Skeletal muscle tissue (tissue), 3 donors: ENCODE measurements at regions not wholly inside any gene's neighbourhood (a gene's known extent, or its start where the extent isn't known, plus 50 kb on each side); places are given as distances from the start of the nearest gene placed in this dataset.
"Not testable (repeated sequence)": the region's sequence is repeated elsewhere in the genome, so short reads cannot be mapped to it uniquely, and the experiment has no call there.

Experiments
- H3K27ac ChIP-seq: one replicate; pipeline ENCODE4 v1.7.0; 2013; ENCODE audit warnings: mild to moderate bottlenecking, low read depth, low read length, inconsistent platforms
- H3K27me3 ChIP-seq, 3 donors: one replicate each; pipeline ENCODE4 v1.7.0; 2013; ENCODE audit warnings: low read length in 3 of 3; ENCODE audit not compliant: control insufficient read depth in 3 of 3, insufficient read depth in 3 of 3
- H3K36me3 ChIP-seq, 3 donors: one replicate each; pipeline ENCODE4 v1.7.0; 2013; ENCODE audit warnings: low read length in 3 of 3; ENCODE audit not compliant: control insufficient read depth in 3 of 3, insufficient read depth in 3 of 3
- H3K4me1 ChIP-seq, 3 donors: one replicate each; pipeline ENCODE4 v1.7.0; 2013; ENCODE audit warnings: low read length in 3 of 3, mild to moderate bottlenecking in 3 of 3; ENCODE audit not compliant: control insufficient read depth in 3 of 3, insufficient read depth in 3 of 3
- H3K4me3 ChIP-seq, 3 donors: one replicate each; pipeline ENCODE4 v1.7.0; 2013; ENCODE audit warnings: low read length in 3 of 3
- H3K9ac ChIP-seq, 3 donors: one replicate each; pipeline ENCODE4 v1.7.0; 2013; ENCODE audit warnings: low read length in 3 of 3, mild to moderate bottlenecking in 3 of 3, moderate library complexity in 2 of 3, low read depth in 1 of 3
- H3K9me3 ChIP-seq, 3 donors: one replicate each; pipeline ENCODE4 v1.7.0; 2013; ENCODE audit warnings: low read length in 3 of 3; ENCODE audit not compliant: control insufficient read depth in 3 of 3
- donor health status: Osteomylitis.

DNA sequence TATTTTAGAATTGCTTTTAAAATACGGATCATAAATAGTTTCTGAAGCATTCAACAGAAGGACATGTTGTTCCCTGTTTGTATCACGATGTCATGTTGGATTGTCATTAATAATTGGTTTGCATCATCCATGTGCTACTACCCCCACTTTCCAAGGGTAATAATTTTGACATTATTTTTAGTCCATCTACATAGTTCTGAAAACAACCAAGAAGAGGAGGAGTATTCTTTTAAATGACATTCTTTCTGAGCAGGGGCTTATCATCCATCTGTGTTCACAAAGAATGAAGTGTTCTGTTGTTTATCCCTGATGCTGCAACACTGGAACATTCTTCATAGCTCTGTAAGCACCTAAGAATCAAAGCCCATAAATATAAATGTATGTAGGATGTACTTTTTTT is 151.0 kb upstream of the CITED2 start:
- H3K36me3 ChIP-seq, result no peaks in the 10 kb centered on the region
- no peaks in the 10 kb centered on the region for H3K27me3 ChIP-seq
- no peak overlapping the region for H3K27ac ChIP-seq
- no peak overlapping the region for H3K9ac ChIP-seq
- H3K9me3 ChIP-seq, result no peaks in the 10 kb centered on the region
- H3K4me3 ChIP-seq, result no peak overlapping the region
- no peaks in the 10 kb centered on the region for H3K4me1 ChIP-seq

DNA sequence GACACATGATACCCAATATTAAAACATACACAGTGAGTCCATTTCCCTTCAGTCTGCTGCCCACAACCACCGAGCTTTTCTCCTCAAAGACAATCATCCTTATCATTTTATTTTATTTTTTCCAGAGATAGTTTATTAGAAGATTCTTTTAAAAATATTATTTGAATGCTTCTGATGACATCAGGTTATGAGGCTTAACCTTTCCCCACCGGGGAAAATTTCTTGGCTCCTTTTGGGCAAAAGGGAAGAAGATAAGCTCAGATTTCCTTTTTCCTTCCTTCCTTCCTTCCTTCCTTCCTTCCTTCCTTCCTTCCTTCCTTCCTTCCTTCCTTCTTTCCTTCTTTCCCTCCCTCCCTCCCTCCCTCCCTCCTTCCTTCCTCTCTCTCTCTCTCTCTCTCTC is 149.5 kb upstream of the CITED2 start:
- Histone ChIP-seq H3K27ac (no peak overlapping the region), H3K36me3 (no peaks in the 10 kb centered on the region), H3K9me3 (no peaks in the 10 kb centered on the region), H3K4me1 (peaks cover 0 to 9% (median 4%) of the 10 kb centered on the region in 3 donors), H3K9ac (no peak overlapping the region), H3K27me3 (no peaks in the 10 kb centered on the region), H3K4me3 (no peak overlapping the region)

DNA sequence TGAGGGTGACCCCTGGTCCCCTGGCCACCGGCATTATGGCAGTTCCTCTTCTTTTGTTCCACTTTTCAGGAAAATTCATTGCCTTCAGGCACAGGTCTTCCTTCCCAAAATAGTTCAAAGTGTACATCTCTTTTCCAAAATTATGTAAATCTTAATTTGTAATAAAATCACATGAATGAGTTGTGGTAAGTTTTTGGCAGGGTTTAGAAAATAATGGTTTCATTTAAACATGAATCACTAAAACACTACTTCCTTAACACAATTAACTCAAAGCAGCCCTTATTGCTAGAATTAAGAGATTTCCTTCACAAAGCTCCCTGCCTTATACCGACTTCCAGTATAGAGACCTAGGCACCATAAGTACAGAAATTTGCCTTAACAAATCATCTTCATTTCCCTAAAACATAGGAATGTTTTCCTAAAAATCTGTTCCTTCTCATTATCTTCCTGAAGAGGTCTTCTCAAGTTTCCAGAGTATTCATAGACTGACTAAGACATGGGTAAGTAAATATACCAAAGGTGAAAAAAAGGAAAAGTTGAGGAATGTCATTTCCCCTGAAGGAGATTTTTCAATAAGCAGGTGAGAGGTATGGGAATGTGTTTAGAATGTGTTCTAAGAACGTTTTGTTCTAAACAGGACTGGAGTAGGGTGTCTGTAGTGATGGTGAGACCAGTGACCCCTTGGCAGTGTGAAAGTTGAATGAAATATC is 148.2 kb upstream of the CITED2 start:
- Histone ChIP-seq H3K9me3 (no peaks in the 10 kb centered on the region), H3K4me1 (peaks cover 0 to 9% (median 4%) of the 10 kb centered on the region in 3 donors), H3K27ac (no peak overlapping the region), H3K27me3 (no peaks in the 10 kb centered on the region), H3K36me3 (no peaks in the 10 kb centered on the region), H3K4me3 (no peak overlapping the region), H3K9ac (no peak overlapping the region)

DNA sequence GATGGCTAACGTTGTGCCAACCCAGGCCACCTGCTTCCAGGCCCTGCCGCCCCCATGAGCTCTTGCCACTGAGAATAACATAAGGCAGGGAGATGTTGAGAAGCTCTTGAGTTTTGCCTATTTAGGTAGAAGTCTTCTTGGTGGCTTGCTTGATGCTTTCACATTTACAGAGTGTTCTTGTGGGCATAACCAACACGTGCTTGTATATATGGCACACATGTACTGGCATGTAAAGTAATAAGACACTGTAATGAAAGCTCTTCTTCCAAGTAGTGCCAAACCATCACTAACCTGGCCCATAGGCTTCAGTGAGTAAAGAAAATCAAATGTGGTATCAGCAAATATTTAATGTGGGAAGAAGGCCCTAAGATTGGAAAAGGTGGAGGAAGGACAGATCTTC is 146.9 kb upstream of the CITED2 start:
- Histone ChIP-seq H3K4me1 (peaks cover 0 to 9% (median 4%) of the 10 kb centered on the region in 3 donors), H3K36me3 (no peaks in the 10 kb centered on the region), H3K4me3 (no peak overlapping the region), H3K9me3 (no peaks in the 10 kb centered on the region), H3K27me3 (no peaks in the 10 kb centered on the region), H3K9ac (no peak overlapping the region), H3K27ac (no peak overlapping the region)

DNA sequence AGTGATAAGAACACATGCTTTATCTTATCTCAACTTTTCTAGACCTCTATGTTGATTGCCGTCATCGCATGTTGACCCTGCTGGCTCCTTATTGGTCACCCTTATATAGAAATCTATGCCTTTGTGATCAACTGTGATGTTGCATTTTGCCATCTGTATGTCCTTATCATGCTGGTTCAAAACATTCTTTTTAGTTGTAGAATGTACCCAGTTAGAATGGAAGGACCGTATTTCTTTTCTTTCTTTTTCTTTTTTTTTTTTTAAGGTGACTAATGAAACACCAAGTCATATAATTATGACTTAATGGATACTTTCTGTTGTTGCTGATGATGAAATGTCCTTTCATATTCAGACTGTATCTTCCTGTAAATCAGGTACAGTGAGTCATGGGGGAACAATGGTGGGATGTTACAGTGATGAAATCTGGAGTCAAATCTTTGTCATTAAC is 145.9 kb upstream of the CITED2 start:
- Histone ChIP-seq H3K27ac (peak overlapping the region; percentile 37), H3K4me1 (peaks cover 0 to 9% (median 4%) of the 10 kb centered on the region in 3 donors)

DNA sequence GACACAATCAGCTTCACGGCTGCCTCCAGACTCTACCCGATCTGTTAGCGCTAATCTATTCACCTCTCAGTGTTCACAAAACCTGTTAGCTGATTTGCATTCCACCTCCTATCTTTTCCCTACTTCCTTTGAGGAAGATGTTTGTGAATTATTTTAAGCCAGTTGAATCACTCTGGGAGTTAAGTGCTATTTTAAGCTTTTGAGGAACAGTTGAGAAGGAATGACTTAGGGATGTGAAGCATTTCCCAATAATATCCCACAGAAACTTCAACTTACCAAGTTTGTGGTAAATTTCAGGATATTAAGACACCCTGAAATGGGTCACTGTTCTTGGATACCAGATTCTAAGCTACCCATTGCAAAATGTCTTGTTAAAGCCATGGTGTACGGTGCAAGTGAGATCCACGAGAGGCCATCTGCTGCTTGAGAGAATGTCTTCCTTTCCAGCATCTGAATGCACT is 145.2 kb upstream of the CITED2 start:
- no peaks in the 10 kb centered on the region for H3K36me3 ChIP-seq
- peaks cover 0 to 9% (median 4%) of the 10 kb centered on the region in 3 donors for H3K4me1 ChIP-seq
- H3K9me3 ChIP-seq, result no peaks in the 10 kb centered on the region
- H3K27me3 ChIP-seq, result no peaks in the 10 kb centered on the region
- peak overlapping the region; percentile 37 for H3K27ac ChIP-seq
- H3K9ac ChIP-seq, result no peak overlapping the region
- no peak overlapping the region for H3K4me3 ChIP-seq

More for the DNA sequence above, 145.9 kb upstream of the CITED2 start:
- H3K4me3 ChIP-seq, result no peak overlapping the region
- no peak overlapping the region for H3K9ac ChIP-seq
- no peaks in the 10 kb centered on the region for H3K36me3 ChIP-seq
- H3K27me3 ChIP-seq, result no peaks in the 10 kb centered on the region
- H3K9me3 ChIP-seq, result no peaks in the 10 kb centered on the region

DNA sequence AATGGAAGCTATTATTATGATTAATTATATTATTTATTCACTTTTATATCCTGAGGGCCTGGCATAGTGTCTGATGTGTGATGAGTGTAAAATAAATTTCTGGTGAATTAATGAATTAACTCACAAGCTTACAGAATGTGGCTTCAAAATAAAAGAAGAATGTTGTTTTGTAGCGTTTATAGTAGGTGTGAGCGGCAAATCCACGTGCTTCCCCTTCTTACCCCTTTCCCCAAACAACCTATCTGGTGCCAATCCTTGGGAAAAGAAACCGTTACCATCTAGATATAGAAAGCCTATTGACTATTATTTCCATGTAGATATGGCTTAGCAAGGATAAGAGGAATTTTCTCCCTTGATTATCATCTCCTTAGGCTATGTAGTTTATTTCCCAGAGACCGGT is 144.6 kb upstream of the CITED2 start:
- no peaks in the 10 kb centered on the region for H3K27me3 ChIP-seq
- no peak overlapping the region for H3K4me3 ChIP-seq
- no peak overlapping the region for H3K27ac ChIP-seq
- H3K36me3 ChIP-seq, result no peaks in the 10 kb centered on the region
- no peak overlapping the region for H3K9ac ChIP-seq
- H3K4me1 ChIP-seq, result peaks cover 0 to 9% (median 4%) of the 10 kb centered on the region in 3 donors
- no peaks in the 10 kb centered on the region for H3K9me3 ChIP-seq

DNA sequence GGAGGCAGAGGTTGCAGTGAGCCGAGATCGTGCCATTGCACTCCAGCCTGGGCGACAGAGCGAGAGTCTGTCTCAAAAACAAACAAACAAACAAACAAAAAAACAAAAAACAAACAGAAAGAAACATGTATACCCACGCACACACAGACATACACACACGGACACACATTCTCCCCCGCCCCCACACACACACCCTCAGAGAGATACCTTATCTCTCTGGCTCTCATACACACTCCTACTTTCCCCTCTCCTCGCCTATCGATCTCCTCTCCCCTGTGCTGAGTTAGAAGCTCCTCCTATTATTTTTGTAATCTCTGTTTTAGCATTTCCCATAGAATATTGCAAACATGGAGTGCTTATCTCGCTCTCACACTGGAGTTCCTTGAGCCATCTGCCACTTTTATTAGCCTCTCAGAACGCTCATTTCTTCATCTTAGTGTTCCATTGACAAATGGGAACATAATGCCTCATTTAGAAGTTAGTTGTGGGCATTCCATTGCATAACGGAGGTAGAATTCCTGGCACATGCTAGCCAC is 144.2 kb upstream of the CITED2 start:
- Histone ChIP-seq H3K4me1 (peaks cover 0 to 9% (median 4%) of the 10 kb centered on the region in 3 donors), H3K27ac (no peak overlapping the region), H3K9ac (no peak overlapping the region), H3K9me3 (no peaks in the 10 kb centered on the region), H3K4me3 (no peak overlapping the region), H3K36me3 (no peaks in the 10 kb centered on the region), H3K27me3 (no peaks in the 10 kb centered on the region)

DNA sequence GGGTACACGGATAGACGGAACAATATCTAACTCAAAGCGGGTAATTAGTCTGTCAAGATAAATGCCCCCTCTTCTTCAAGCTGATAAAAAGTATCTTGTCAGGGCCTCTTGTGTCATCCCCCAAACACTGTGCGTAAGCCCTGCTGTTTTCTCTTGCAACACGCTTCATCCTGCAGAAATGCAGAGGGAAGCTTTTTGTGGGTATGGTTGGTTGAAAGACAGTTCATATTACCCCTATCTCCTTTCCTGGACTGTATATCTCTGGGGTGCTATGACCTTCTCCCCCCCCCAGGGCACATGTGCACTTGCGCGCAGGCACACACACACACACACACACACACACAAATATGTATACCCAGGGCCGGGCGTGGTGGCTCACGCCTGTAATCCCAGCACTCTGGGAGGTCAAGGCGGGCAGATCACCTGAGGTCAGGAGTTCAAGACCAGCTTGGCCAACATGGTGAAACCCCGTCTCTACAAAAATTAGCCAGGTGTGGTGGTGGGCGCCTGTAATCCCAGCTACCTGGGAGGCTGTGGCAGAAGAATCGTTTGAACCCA is 143.6 kb upstream of the CITED2 start:
- not testable (repeated sequence) for H3K36me3 ChIP-seq, H3K4me1 ChIP-seq, H3K4me3 ChIP-seq, H3K27ac ChIP-seq, H3K27me3 ChIP-seq, H3K9me3 ChIP-seq, H3K9ac ChIP-seq

DNA sequence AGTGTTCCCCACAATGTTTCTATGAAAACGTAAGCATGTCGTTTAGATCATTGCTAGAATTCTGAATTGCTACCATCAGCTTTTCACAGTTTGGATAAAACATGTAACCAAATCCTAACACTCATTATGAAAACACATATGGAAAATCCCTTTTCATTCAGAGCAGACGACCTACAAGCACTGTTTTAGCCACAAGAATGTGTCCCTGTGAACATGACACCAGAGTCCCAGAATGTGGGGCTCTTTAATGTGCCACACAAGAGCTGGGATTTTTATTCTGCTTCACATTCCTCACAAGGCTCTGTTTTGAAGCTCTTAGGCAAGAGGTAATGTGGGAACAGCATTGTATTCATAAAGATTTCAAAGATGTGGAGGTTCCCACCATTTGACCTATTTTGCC is 141.1 kb upstream of the CITED2 start:
- Histone ChIP-seq H3K27ac (no peak overlapping the region), H3K9me3 (no peaks in the 10 kb centered on the region), H3K36me3 (no peaks in the 10 kb centered on the region)

More for the DNA sequence above, 141.1 kb upstream of the CITED2 start:
- Histone ChIP-seq H3K4me3 (no peak overlapping the region), H3K4me1 (peaks cover 0 to 9% (median 4%) of the 10 kb centered on the region in 3 donors), H3K9ac (no peak overlapping the region), H3K27me3 (no peaks in the 10 kb centered on the region)
